ENCODE measurements at regions not wholly inside any gene's neighbourhood (a gene's known extent, or its start where the extent isn't known, plus 50 kb on each side); places are given as distances from the start of the nearest gene placed in this dataset.

GRCh38 chr5:74261866-74262265, 378.7 kb downstream of the ENC1 start:
- no peak for DNase-seq (ENCODE audit: low read depth in 2 of 2)

GRCh38 chr5:74261421-74261820, 379.1 kb downstream of the ENC1 start:
- DNase-seq (ENCODE audit: low read depth in 2 of 2), result no peak

GRCh38 chr5:74259572-74259971, 381.0 kb downstream of the ENC1 start:
- DNase-seq (ENCODE audit: low read depth in 2 of 2), result no peak

GRCh38 chr5:74258314-74258665, 382.2 kb downstream of the ENC1 start:
- no peak for DNase-seq (ENCODE audit: low read depth in 2 of 2)

GRCh38 chr5:74257645-74258313, 382.7 kb downstream of the ENC1 start:
- DNase-seq (ENCODE audit: low read depth in 2 of 2), result no peak

- DNase-seq (ENCODE audit: low read depth in 2 of 2), result no peak
Observed at GRCh38 chr5:74257060-74257527, 383.4 kb downstream of the ENC1 start.

- no peak for DNase-seq (ENCODE audit: low read depth in 2 of 2)
Observed at GRCh38 chr5:74255692-74256392, 384.7 kb downstream of the ENC1 start.

GRCh38 chr5:74254257-74254656, 386.3 kb downstream of the ENC1 start:
- DNase-seq (ENCODE audit: low read depth in 2 of 2), result no peak

GRCh38 chr5:74252044-74252443, 388.5 kb downstream of the ENC1 start:
- no peak for DNase-seq (ENCODE audit: low read depth in 2 of 2)

- no peak for DNase-seq (ENCODE audit: low read depth in 2 of 2)
Observed at GRCh38 chr5:74251141-74252035, 389.1 kb downstream of the ENC1 start.

- DNase-seq (ENCODE audit: low read depth in 2 of 2), result no peak
Observed at GRCh38 chr5:74250304-74251102, 390.0 kb downstream of the ENC1 start.

GRCh38 chr5:74248576-74248975, 392.0 kb downstream of the ENC1 start:
- DNase-seq (ENCODE audit: low read depth in 2 of 2), result no peak

- DNase-seq (ENCODE audit: low read depth in 2 of 2), result no peak
Observed at GRCh38 chr5:74244406-74244805, 396.1 kb downstream of the ENC1 start.

GRCh38 chr5:74243634-74244033, 396.9 kb downstream of the ENC1 start:
- no peak for DNase-seq (ENCODE audit: low read depth in 2 of 2)

GRCh38 chr5:74242516-74242915, 398.0 kb downstream of the ENC1 start:
- no peak for DNase-seq (ENCODE audit: low read depth in 2 of 2)

GRCh38 chr5:74241751-74242140, 398.8 kb downstream of the ENC1 start:
- no peak for DNase-seq (ENCODE audit: low read depth in 2 of 2)

GRCh38 chr5:74240783-74241750, 399.5 kb downstream of the ENC1 start:
- DNase-seq (ENCODE audit: low read depth in 2 of 2), result no peak

- no peak for DNase-seq (ENCODE audit: low read depth in 2 of 2)
Observed at GRCh38 chr5:74239261-74239660, 401.3 kb downstream of the ENC1 start.

GRCh38 chr5:74237571-74238145, 402.9 kb downstream of the ENC1 start:
- DNase-seq (ENCODE audit: low read depth in 2 of 2), result no peak

GRCh38 chr5:74235552-74235951, 405.0 kb downstream of the ENC1 start:
- DNase-seq (ENCODE audit: low read depth in 2 of 2), result no peak
